GM23248 (cell line): ENCODE measurements at regions not wholly inside any gene's neighbourhood (a gene's known extent, or its start where the extent isn't known, plus 50 kb on each side); places are given as distances from the start of the nearest gene placed in this dataset.

Experiments used
- DNase-seq: peaks from one replicate; pipeline ENCODE4 v3.0.0-alpha.2; 2015
- H2AFZ ChIP-seq: fragments of 200-600 bp; sonication (generic); 2 replicates; pipeline ENCODE4 v1.6.1; 2016; ENCODE audit warnings: antibody characterized with exemption
- H3F3A ChIP-seq: fragments of 200-600 bp; sonication (generic); 2 replicates; pipeline ENCODE4 v1.6.1; 2016; ENCODE audit warnings: mild to moderate bottlenecking, antibody characterized with exemption, mixed run types; ENCODE audit not compliant: insufficient read depth
- H3K27ac ChIP-seq: fragments of 200-600 bp; sonication (generic); 2 replicates; pipeline ENCODE4 v1.5.1; 2016; ENCODE audit warnings: mild to moderate bottlenecking
- H3K27me3 ChIP-seq: fragments of 200-600 bp; sonication (generic); replicated peaks from 2 replicates; pipeline ENCODE4 v1.6.1; 2016; ENCODE audit warnings: mild to moderate bottlenecking; ENCODE audit not compliant: insufficient read depth
- H3K36me3 ChIP-seq: fragments of 200-600 bp; sonication (generic); 2 replicates; pipeline ENCODE4 v1.6.1; 2016; ENCODE audit warnings: low read depth, mild to moderate bottlenecking
- H3K4me1 ChIP-seq: fragments of 200-600 bp; sonication (generic); 2 replicates; pipeline ENCODE4 v1.6.1; 2016; ENCODE audit warnings: mild to moderate bottlenecking; ENCODE audit not compliant: insufficient read depth
- H3K4me2 ChIP-seq: fragments of 200-600 bp; sonication (generic); one replicate; pipeline ENCODE4 v1.6.1; 2016; ENCODE audit warnings: mild to moderate bottlenecking; ENCODE audit not compliant: unreplicated experiment
- H3K4me3 ChIP-seq: fragments of 200-600 bp; sonication (generic); 2 replicates; pipeline ENCODE4 v1.5.1; 2016; ENCODE audit warnings: mild to moderate bottlenecking
- H3K79me2 ChIP-seq: fragments of 200-600 bp; sonication (generic); 2 replicates; pipeline ENCODE4 v1.6.1; 2016; ENCODE audit warnings: mild to moderate bottlenecking; ENCODE audit not compliant: insufficient read depth
- H3K9ac ChIP-seq: fragments of 200-600 bp; sonication (generic); 2 replicates; pipeline ENCODE4 v1.6.1; 2016; ENCODE audit warnings: mild to moderate bottlenecking
- H3K9me2 ChIP-seq: fragments of 200-600 bp; sonication (generic); 2 replicates; pipeline ENCODE4 v1.6.1; 2016; ENCODE audit warnings: mixed run types, mild to moderate bottlenecking, moderate library complexity; ENCODE audit not compliant: insufficient read depth
- H3K9me3 ChIP-seq: fragments of 200-600 bp; sonication (generic); one replicate; pipeline ENCODE4 v1.6.1; 2017; ENCODE audit warnings: low read depth
- H4K20me1 ChIP-seq: fragments of 200-600 bp; sonication (generic); 2 replicates; pipeline ENCODE4 v1.6.0; 2016; ENCODE audit not compliant: insufficient read depth
- EZH2 ChIP-seq: fragments of 200-600 bp; sonication (generic); IDR thresholded peaks from 2 replicates; pipeline ENCODE4 v1.6.1; 2018; ENCODE audit warnings: antibody characterized with exemption, mild to moderate bottlenecking; ENCODE audit not compliant: insufficient read depth, poor library complexity, severe bottlenecking
- EZH2phosphoT487 ChIP-seq: fragments of 200-600 bp; sonication (generic); IDR thresholded peaks from 2 replicates; pipeline ENCODE4 v1.6.1; 2018; ENCODE audit warnings: antibody characterized with exemption, moderate library complexity, mild to moderate bottlenecking, low read depth; ENCODE audit not compliant: insufficient read depth
- WGBS, 2 experiments: methylation state at CpG; one replicate each; pipeline ENCODE4 v1.1.6; 2015 to 2017; ENCODE audit warnings: low lambda C conversion rate in 2 of 2, low coverage in 1 of 2; ENCODE audit errors: missing lambda C conversion rate in 2 of 2; 5-methylcytosine and 5-hydroxymethylcytosine counted together
- in situ Hi-C: fragments of 300-500 bp; cut with MboI; formaldehyde crosslinking; loops from 2 replicates; pipeline ENCODE4 v1.15.0; 2020

DNA sequence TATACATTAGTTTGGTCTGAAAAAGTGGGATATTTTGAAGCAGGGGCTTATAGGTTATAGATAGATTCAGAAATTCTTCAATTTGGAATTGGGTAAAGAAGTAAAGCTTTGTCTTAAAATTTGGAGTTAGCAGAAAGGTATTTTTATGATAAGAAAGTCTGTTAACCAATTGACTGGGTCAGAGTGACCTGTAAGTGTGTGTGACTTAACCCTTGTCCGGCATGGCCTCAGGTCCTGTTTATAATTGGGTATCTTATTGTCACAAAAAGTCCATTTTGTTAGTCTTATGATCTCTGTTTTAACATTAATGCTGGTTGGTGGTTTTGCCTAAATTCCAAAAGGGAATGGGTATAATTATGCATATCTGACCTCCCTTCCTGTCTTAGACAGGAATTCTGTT lies 444.2 kb upstream of the NAALADL2 start:
- TF ChIP-seq EZH2phosphoT487 (no peak), EZH2 (no peak)
- Histone ChIP-seq H3K79me2 (no peaks in the 10 kb centered on the region), H3K4me2 (no peak overlapping the region), H4K20me1 (no peaks in the 10 kb centered on the region), H3F3A (no peaks in the 10 kb centered on the region), H3K4me3 (no peak overlapping the region), H3K9me2 (no peaks in the 10 kb centered on the region), H3K27me3 (no peaks in the 10 kb centered on the region), H3K4me1 (no peaks in the 10 kb centered on the region), H2AFZ (no peak overlapping the region), H3K9me3 (no peaks in the 10 kb centered on the region), H3K36me3 (no peaks in the 10 kb centered on the region), H3K9ac (no peak overlapping the region), H3K27ac (no peak overlapping the region)
- 59 to 63% methylated on average over 1 of the region's 1 CpG for WGBS, 2 experiments
- in situ Hi-C loops, result no loop called here
- DNase-seq, result no peak

DNA sequence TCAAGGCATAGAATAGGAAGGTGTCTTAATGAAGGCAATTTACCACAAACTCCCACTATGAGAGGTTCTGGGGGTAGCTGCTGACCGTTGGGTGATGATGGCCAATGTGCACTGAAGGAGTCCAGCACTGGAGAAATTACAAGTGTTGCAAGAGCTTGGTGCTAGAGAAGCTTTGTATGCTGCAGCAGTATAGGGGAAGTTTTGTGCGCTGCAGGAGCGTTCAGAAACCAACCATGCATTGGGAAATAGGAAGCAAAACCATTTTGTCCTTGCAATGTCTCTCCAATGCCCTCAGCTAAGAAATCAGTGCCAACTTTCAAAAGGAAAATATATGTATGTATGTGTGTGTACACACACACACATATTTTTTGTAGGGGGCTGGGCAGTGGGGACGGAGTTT lies 441.6 kb upstream of the NAALADL2 start:
- Histone ChIP-seq H3K4me2 (no peak overlapping the region), H3F3A (no peaks in the 10 kb centered on the region), H3K79me2 (no peaks in the 10 kb centered on the region), H3K9me2 (no peaks in the 10 kb centered on the region), H3K4me3 (no peak overlapping the region), H2AFZ (no peak overlapping the region), H3K4me1 (no peaks in the 10 kb centered on the region), H3K9ac (no peak overlapping the region), H3K9me3 (no peaks in the 10 kb centered on the region), H3K27me3 (no peaks in the 10 kb centered on the region), H4K20me1 (no peaks in the 10 kb centered on the region), H3K27ac (no peak overlapping the region), H3K36me3 (no peaks in the 10 kb centered on the region)
- 91 to 93% methylated on average over 4 of the region's 4 CpGs for WGBS, 2 experiments
- in situ Hi-C loops, result no loop called here
- TF ChIP-seq EZH2 (no peak), EZH2phosphoT487 (no peak)
- no peak for DNase-seq

DNA sequence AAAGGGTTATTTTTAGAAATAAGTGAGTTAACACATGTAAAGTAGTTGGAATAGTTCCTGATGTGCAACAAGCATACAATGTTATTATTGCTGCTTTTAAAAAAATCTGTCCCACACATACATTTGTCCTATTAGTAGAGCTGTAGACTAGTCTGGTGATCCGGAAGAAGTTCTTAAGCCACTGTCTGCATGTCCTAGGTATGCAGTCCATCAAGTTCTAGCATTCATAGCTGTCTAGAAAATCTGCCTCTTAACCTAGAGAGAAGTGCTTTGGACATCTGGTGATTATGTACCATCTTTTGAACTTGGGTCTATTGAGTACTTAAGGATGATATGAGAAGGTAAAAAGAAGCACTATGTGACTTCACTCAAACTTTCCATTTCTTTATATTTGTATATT lies 439.9 kb upstream of the NAALADL2 start:
- Histone ChIP-seq H3K9ac (no peak overlapping the region), H2AFZ (no peak overlapping the region), H3K27me3 (no peaks in the 10 kb centered on the region), H3K9me2 (no peaks in the 10 kb centered on the region), H3K79me2 (no peaks in the 10 kb centered on the region), H3K4me2 (no peak overlapping the region), H3K27ac (no peak overlapping the region), H4K20me1 (no peaks in the 10 kb centered on the region), H3K36me3 (no peaks in the 10 kb centered on the region), H3F3A (no peaks in the 10 kb centered on the region), H3K4me1 (no peaks in the 10 kb centered on the region), H3K9me3 (no peaks in the 10 kb centered on the region), H3K4me3 (no peak overlapping the region)
- in situ Hi-C loops, result no loop called here
- no peak for DNase-seq
- TF ChIP-seq EZH2phosphoT487 (no peak), EZH2 (no peak)
- WGBS, 2 experiments, result 50 to 82% methylated on average over 1 of the region's 1 CpG

DNA sequence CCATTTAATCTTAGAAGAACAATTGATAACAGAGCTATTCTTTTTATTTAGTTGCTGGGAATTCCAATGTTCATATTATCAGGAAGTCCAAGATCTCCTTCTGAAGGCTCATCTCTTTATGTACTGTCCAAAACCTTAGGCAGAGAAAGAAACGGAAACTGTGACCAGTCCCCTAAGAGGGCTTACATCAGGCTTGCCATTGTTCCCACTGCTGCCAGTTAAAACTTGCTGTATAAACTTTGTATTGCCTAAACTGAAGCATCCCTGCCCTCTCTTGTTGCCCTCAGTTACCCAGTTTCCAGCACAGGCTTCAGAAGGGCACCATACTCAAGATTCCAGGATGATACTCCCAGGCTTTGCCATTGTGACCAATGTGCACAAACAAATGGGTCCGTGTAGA lies 435.2 kb upstream of the NAALADL2 start:
- no peak overlapping the region for H3K9ac ChIP-seq
- DNase-seq, result no peak
- H3K9me2 ChIP-seq, result no peaks in the 10 kb centered on the region
- no peak overlapping the region for H3K27ac ChIP-seq
- no peaks in the 10 kb centered on the region for H3F3A ChIP-seq
- no peak overlapping the region for H2AFZ ChIP-seq
- H3K4me1 ChIP-seq, result no peaks in the 10 kb centered on the region
- in situ Hi-C loops, result no loop called here
- WGBS, 2 experiments, result 56 to 65% methylated on average over 2 of the region's 2 CpGs
- no peak overlapping the region for H3K4me3 ChIP-seq
- no peaks in the 10 kb centered on the region for H3K36me3 ChIP-seq
- H3K9me3 ChIP-seq, result no peaks in the 10 kb centered on the region
- no peaks in the 10 kb centered on the region for H3K27me3 ChIP-seq
- H3K4me2 ChIP-seq, result no peak overlapping the region
- H3K79me2 ChIP-seq, result no peaks in the 10 kb centered on the region
- no peaks in the 10 kb centered on the region for H4K20me1 ChIP-seq
- TF ChIP-seq EZH2phosphoT487, result no peak
- TF ChIP-seq EZH2, result no peak

DNA sequence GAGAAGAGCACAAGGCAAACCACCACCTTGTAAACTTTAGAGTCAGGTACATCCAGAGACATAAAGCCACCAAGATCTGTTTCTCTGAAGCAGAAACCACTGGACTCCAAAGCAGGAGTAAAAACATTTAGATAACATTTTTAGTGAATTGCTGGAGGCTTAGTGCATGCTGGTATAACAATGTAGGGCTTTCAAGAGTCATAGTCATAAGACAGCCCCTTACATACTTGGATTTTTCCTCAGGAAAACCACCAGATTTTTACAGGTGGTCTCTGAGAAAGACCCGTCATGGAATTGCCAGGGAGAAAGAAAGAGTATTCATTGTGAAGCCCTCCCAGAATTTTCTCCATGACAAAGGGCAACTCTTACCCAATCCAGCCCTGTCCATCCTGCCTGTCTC lies 434.5 kb upstream of the NAALADL2 start:
- Histone ChIP-seq H3K9me3 (no peaks in the 10 kb centered on the region), H3K36me3 (no peaks in the 10 kb centered on the region), H4K20me1 (no peaks in the 10 kb centered on the region), H3K4me2 (no peak overlapping the region), H3K9ac (no peak overlapping the region), H3K9me2 (no peaks in the 10 kb centered on the region), H2AFZ (no peak overlapping the region), H3K27ac (no peak overlapping the region), H3F3A (no peaks in the 10 kb centered on the region), H3K79me2 (no peaks in the 10 kb centered on the region), H3K4me1 (no peaks in the 10 kb centered on the region), H3K4me3 (no peak overlapping the region), H3K27me3 (no peaks in the 10 kb centered on the region)
- DNase-seq, result no peak
- in situ Hi-C loops, result no loop called here
- 89 to 93% methylated on average over 1 of the region's 1 CpG for WGBS, 2 experiments
- TF ChIP-seq EZH2, result no peak
- no peak for TF ChIP-seq EZH2phosphoT487
